ENCODE measurements at regions not wholly inside any gene's neighbourhood (a gene's known extent, or its start where the extent isn't known, plus 50 kb on each side); places are given as distances from the start of the nearest gene placed in this dataset.

GRCh38 chr1:87620807-87621206 is 292.1 kb downstream of the LMO4 start:
- DNase-seq, result no peak

- no peak for DNase-seq
Observed at GRCh38 chr1:87629673-87630072, 301.0 kb downstream of the LMO4 start.

- no peak for DNase-seq
Observed at GRCh38 chr1:87632232-87632631, 303.6 kb downstream of the LMO4 start.

- DNase-seq, result no peak
Observed at GRCh38 chr1:87636198-87636892, 307.7 kb downstream of the LMO4 start.

GRCh38 chr1:87638636-87639035 is 310.0 kb downstream of the LMO4 start:
- DNase-seq, result no peak

- no peak for DNase-seq
Observed at GRCh38 chr1:87641996-87642395, 313.3 kb downstream of the LMO4 start.

- no peak for DNase-seq
Observed at GRCh38 chr1:87642581-87643221, 314.0 kb downstream of the LMO4 start.

- DNase-seq, result no peak
Observed at GRCh38 chr1:87644033-87644578, 315.4 kb downstream of the LMO4 start.

GRCh38 chr1:87644579-87645190 is 316.0 kb downstream of the LMO4 start:
- DNase-seq, result no peak

- no peak for DNase-seq
Observed at GRCh38 chr1:87647430-87648177, 318.9 kb downstream of the LMO4 start.

- DNase-seq, result no peak
Observed at GRCh38 chr1:87648323-87649119, 319.8 kb downstream of the LMO4 start.

GRCh38 chr1:87650306-87650705 is 321.6 kb downstream of the LMO4 start:
- DNase-seq, result no peak

GRCh38 chr1:87652176-87652575 is 323.5 kb downstream of the LMO4 start:
- DNase-seq, result no peak

- no peak for DNase-seq
Observed at GRCh38 chr1:87665151-87665550, 336.5 kb downstream of the LMO4 start.

- no peak for DNase-seq
Observed at GRCh38 chr1:87666681-87667080, 338.0 kb downstream of the LMO4 start.

- DNase-seq, result no peak
Observed at GRCh38 chr1:87669674-87670073, 341.0 kb downstream of the LMO4 start.

GRCh38 chr1:87673309-87673708 is 344.6 kb downstream of the LMO4 start:
- DNase-seq, result no peak

- DNase-seq, result no peak
Observed at GRCh38 chr1:87673748-87674147, 345.1 kb downstream of the LMO4 start.

- DNase-seq, result no peak
Observed at GRCh38 chr1:87674791-87675190, 346.1 kb downstream of the LMO4 start.

- DNase-seq, result no peak
Observed at GRCh38 chr1:87678266-87678665, 349.6 kb downstream of the LMO4 start.

GRCh38 chr1:87682565-87682964 is 353.9 kb downstream of the LMO4 start:
- no peak for DNase-seq
